Muscle layer of colon (tissue), 2 donors: ENCODE measurements at regions not wholly inside any gene's neighbourhood (a gene's known extent, or its start where the extent isn't known, plus 50 kb on each side); places are given as distances from the start of the nearest gene placed in this dataset.

ENCODE experiments used
- H3K27ac ChIP-seq: one replicate; pipeline ENCODE4 v1.7.0; 2013; ENCODE audit warnings: low read depth, mild to moderate bottlenecking, low read length, moderate library complexity
- H3K27me3 ChIP-seq, 2 donors: one replicate each; pipeline ENCODE4 v1.7.0; 2013; ENCODE audit warnings: low read length in 2 of 2, mild to moderate bottlenecking in 2 of 2; ENCODE audit not compliant: insufficient read depth in 2 of 2, control insufficient read depth in 1 of 2
- H3K36me3 ChIP-seq: one replicate; pipeline ENCODE4 v1.7.0; 2013; ENCODE audit warnings: mild to moderate bottlenecking, low read length; ENCODE audit not compliant: insufficient read depth
- H3K4me1 ChIP-seq: one replicate; pipeline ENCODE4 v1.7.0; 2013; ENCODE audit warnings: mild to moderate bottlenecking, low read length; ENCODE audit not compliant: insufficient read depth
- H3K4me3 ChIP-seq, 2 donors: one replicate each; pipeline ENCODE4 v1.7.0; 2013; ENCODE audit warnings: low read length in 2 of 2, low read depth in 1 of 2, mild to moderate bottlenecking in 1 of 2, moderate library complexity in 1 of 2
- H3K9ac ChIP-seq: one replicate; pipeline ENCODE4 v1.7.0; 2013; ENCODE audit warnings: low read length
- H3K9me3 ChIP-seq: one replicate; pipeline ENCODE4 v1.7.0; 2013; ENCODE audit warnings: mild to moderate bottlenecking, low read length
- donor health status: abdominal sarcoma.
- donor health status: Adenocarcinoma of cecum.

- H3K27me3 ChIP-seq, result no peaks in the 10 kb centered on the region
- H3K4me1 ChIP-seq, result peaks cover 4% of the 10 kb centered on the region
- no peaks in the 10 kb centered on the region for H3K36me3 ChIP-seq
- H3K4me3 ChIP-seq, result no peak overlapping the region
- no peaks in the 10 kb centered on the region for H3K9me3 ChIP-seq
- H3K27ac ChIP-seq, result no peak overlapping the region
- no peak overlapping the region for H3K9ac ChIP-seq
Observed at GRCh38 chr2:177147834-177148445, 64.7 kb upstream of the HNRNPA3 start.

GRCh38 chr2:177148477-177149154 is 64.0 kb upstream of the HNRNPA3 start:
- H3K27ac ChIP-seq, result no peak overlapping the region
- peak overlapping the region; percentile 1 for H3K9ac ChIP-seq
- H3K4me1 ChIP-seq, result peaks cover 4% of the 10 kb centered on the region
- no peaks in the 10 kb centered on the region for H3K36me3 ChIP-seq
- H3K27me3 ChIP-seq, result no peaks in the 10 kb centered on the region
- peak overlapping the region; percentile 21 to 52 for H3K4me3 ChIP-seq
- H3K9me3 ChIP-seq, result no peaks in the 10 kb centered on the region

GRCh38 chr2:177149155-177149503 is 63.5 kb upstream of the HNRNPA3 start:
- Histone ChIP-seq H3K27me3 (no peaks in the 10 kb centered on the region), H3K27ac (no peak overlapping the region), H3K4me1 (peaks cover 4% of the 10 kb centered on the region), H3K9ac (no peak overlapping the region), H3K4me3 (peak overlapping the region; percentile 21 to 52), H3K36me3 (no peaks in the 10 kb centered on the region), H3K9me3 (no peaks in the 10 kb centered on the region)

GRCh38 chr2:177153805-177154204 is 58.8 kb upstream of the HNRNPA3 start:
- no peaks in the 10 kb centered on the region for H3K36me3 ChIP-seq
- no peaks in the 10 kb centered on the region for H3K9me3 ChIP-seq
- no peak overlapping the region for H3K27ac ChIP-seq
- H3K4me1 ChIP-seq, result no peaks in the 10 kb centered on the region
- H3K27me3 ChIP-seq, result no peaks in the 10 kb centered on the region
- H3K9ac ChIP-seq, result no peak overlapping the region
- no peak overlapping the region for H3K4me3 ChIP-seq

GRCh38 chr2:177154809-177155208 is 57.8 kb upstream of the HNRNPA3 start:
- Histone ChIP-seq H3K9ac (no peak overlapping the region), H3K4me3 (no peak overlapping the region), H3K27me3 (no peaks in the 10 kb centered on the region), H3K4me1 (no peaks in the 10 kb centered on the region), H3K9me3 (no peaks in the 10 kb centered on the region), H3K27ac (no peak overlapping the region), H3K36me3 (no peaks in the 10 kb centered on the region)

- no peaks in the 10 kb centered on the region for H3K36me3 ChIP-seq
- H3K27ac ChIP-seq, result no peak overlapping the region
- H3K4me1 ChIP-seq, result no peaks in the 10 kb centered on the region
- no peaks in the 10 kb centered on the region for H3K9me3 ChIP-seq
- H3K9ac ChIP-seq, result no peak overlapping the region
- H3K4me3 ChIP-seq, result no peak overlapping the region
- no peaks in the 10 kb centered on the region for H3K27me3 ChIP-seq
Observed at GRCh38 chr2:177155631-177156030, 57.0 kb upstream of the HNRNPA3 start.

- no peak overlapping the region for H3K9ac ChIP-seq
Observed at GRCh38 chr2:177161741-177162460, 50.7 kb upstream of the HNRNPA3 start.

More at GRCh38 chr2:177161741-177162460, 50.7 kb upstream of the HNRNPA3 start:
- H3K9me3 ChIP-seq, result no peaks in the 10 kb centered on the region
- no peak overlapping the region for H3K27ac ChIP-seq
- peaks cover 23% of the 10 kb centered on the region for H3K4me1 ChIP-seq
- H3K27me3 ChIP-seq, result no peaks in the 10 kb centered on the region
- no peak overlapping the region for H3K4me3 ChIP-seq
- no peaks in the 10 kb centered on the region for H3K36me3 ChIP-seq
